ENCODE measurements at regions not wholly inside any gene's neighbourhood (a gene's known extent, or its start where the extent isn't known, plus 50 kb on each side); places are given as distances from the start of the nearest gene placed in this dataset.

GRCh38 chr13:91184244-91184926 lies 163.1 kb upstream of the MIR17HG start:
- no peak for DNase-seq (ENCODE audit: low read depth in 1 of 2, low spot score in 1 of 2)
- Histone ChIP-seq H3K4me3 (replicated peaks; ENCODE audit: insufficient read depth, low read length) (no peak overlapping the region), H3K27ac (replicated peaks) (no peak overlapping the region), H3K27me3 (ENCODE audit: insufficient read depth, poor library complexity, severe bottlenecking) (peaks cover 7% of the 10 kb centered on the region)
- TF ChIP-seq POLR2AphosphoS5 (IDR thresholded peaks at IDR 0.05; ENCODE audit: low read depth) = no peak
- no peak for TF ChIP-seq REST (IDR thresholded peaks at IDR 0.05; ENCODE audit: insufficient replicate concordance, low read depth)
- TF ChIP-seq CTCF (IDR thresholded peaks at IDR 0.05; ENCODE audit: insufficient read depth, low read length) = no peak
- no peak for TF ChIP-seq SPI1 (IDR thresholded peaks at IDR 0.05; ENCODE audit: borderline replicate concordance, low read depth)
- no peak for TF ChIP-seq GABPA (IDR thresholded peaks at IDR 0.05; ENCODE audit: low read depth)

GRCh38 chr13:91185294-91185863 lies 162.1 kb upstream of the MIR17HG start:
- Histone ChIP-seq H3K4me3 (replicated peaks; ENCODE audit: insufficient read depth, low read length) (no peak overlapping the region), H3K27ac (replicated peaks) (no peak overlapping the region), H3K27me3 (ENCODE audit: insufficient read depth, poor library complexity, severe bottlenecking) (peaks cover 7% of the 10 kb centered on the region)
- no peak for DNase-seq (ENCODE audit: low read depth in 1 of 2, low spot score in 1 of 2)
- no peak for TF ChIP-seq POLR2AphosphoS5 (IDR thresholded peaks at IDR 0.05; ENCODE audit: low read depth)
- no peak for TF ChIP-seq GABPA (IDR thresholded peaks at IDR 0.05; ENCODE audit: low read depth)
- no peak for TF ChIP-seq SPI1 (IDR thresholded peaks at IDR 0.05; ENCODE audit: borderline replicate concordance, low read depth)
- no peak for TF ChIP-seq CTCF (IDR thresholded peaks at IDR 0.05; ENCODE audit: insufficient read depth, low read length)
- no peak for TF ChIP-seq REST (IDR thresholded peaks at IDR 0.05; ENCODE audit: insufficient replicate concordance, low read depth)

GRCh38 chr13:91187522-91187921 lies 160.0 kb upstream of the MIR17HG start:
- Histone ChIP-seq H3K27me3 (ENCODE audit: insufficient read depth, poor library complexity, severe bottlenecking) (peaks cover 7% of the 10 kb centered on the region), H3K27ac (replicated peaks) (no peak overlapping the region), H3K4me3 (replicated peaks; ENCODE audit: insufficient read depth, low read length) (no peak overlapping the region)
- DNase-seq (ENCODE audit: low read depth in 1 of 2, low spot score in 1 of 2) = no peak
- no peak for TF ChIP-seq POLR2AphosphoS5 (IDR thresholded peaks at IDR 0.05; ENCODE audit: low read depth)
- no peak for TF ChIP-seq SPI1 (IDR thresholded peaks at IDR 0.05; ENCODE audit: borderline replicate concordance, low read depth)
- TF ChIP-seq REST (IDR thresholded peaks at IDR 0.05; ENCODE audit: insufficient replicate concordance, low read depth) = no peak
- no peak for TF ChIP-seq GABPA (IDR thresholded peaks at IDR 0.05; ENCODE audit: low read depth)
- TF ChIP-seq CTCF (IDR thresholded peaks at IDR 0.05; ENCODE audit: insufficient read depth, low read length) = no peak
